Loucy (cell line): ENCODE measurements at regions not wholly inside any gene's neighbourhood (a gene's known extent, or its start where the extent isn't known, plus 50 kb on each side); places are given as distances from the start of the nearest gene placed in this dataset.

Experiments used
- H2AFZ ChIP-seq: fragments of 200-600 bp; sonication (generic); 2 replicates; pipeline ENCODE4 v1.6.0; 2016; ENCODE audit warnings: antibody characterized with exemption, mild to moderate bottlenecking, low read length, moderate library complexity
- H3F3A ChIP-seq: fragments of 200-600 bp; 2 replicates; pipeline ENCODE4 v1.6.0; 2016; ENCODE audit warnings: antibody characterized with exemption, low read depth, mild to moderate bottlenecking
- H3K27me3 ChIP-seq: fragments of 200-600 bp; sonication (generic); 2 replicates; pipeline ENCODE4 v1.6.1; 2014; ENCODE audit warnings: low read length, mild to moderate bottlenecking; ENCODE audit not compliant: insufficient read depth, poor library complexity, severe bottlenecking
- H3K36me3 ChIP-seq: fragments of 200-600 bp; sonication (generic); 2 replicates; pipeline ENCODE4 v1.6.1; 2016; ENCODE audit warnings: low read length; ENCODE audit not compliant: insufficient read depth
- H3K4me1 ChIP-seq: fragments of 200-600 bp; sonication (generic); 2 replicates; pipeline ENCODE4 v1.5.1; 2014; ENCODE audit warnings: low read length, mild to moderate bottlenecking; ENCODE audit not compliant: insufficient read depth, poor library complexity, severe bottlenecking
- H3K4me2 ChIP-seq: fragments of 200-600 bp; sonication (generic); 2 replicates; pipeline ENCODE4 v1.6.0; 2014; ENCODE audit warnings: antibody characterized with exemption, low read length, low read depth, mild to moderate bottlenecking; ENCODE audit not compliant: poor library complexity, severe bottlenecking
- H3K4me3 ChIP-seq: fragments of 200-600 bp; sonication (generic); 2 replicates; pipeline ENCODE4 v1.5.1; 2014; ENCODE audit warnings: low read length, mild to moderate bottlenecking, mixed read lengths; ENCODE audit not compliant: poor library complexity, severe bottlenecking
- H3K79me2 ChIP-seq: fragments of 200-600 bp; sonication (generic); 2 replicates; pipeline ENCODE4 v1.6.1; 2014; ENCODE audit warnings: low read length; ENCODE audit not compliant: insufficient read depth
- H3K9ac ChIP-seq: fragments of 200-600 bp; sonication (generic); 2 replicates; pipeline ENCODE4 v1.6.0; 2014; ENCODE audit warnings: mild to moderate bottlenecking, low read depth, low read length, moderate library complexity; ENCODE audit not compliant: poor library complexity, severe bottlenecking
- H3K9me2 ChIP-seq: fragments of 200-600 bp; sonication (generic); replicated peaks from 2 replicates; pipeline ENCODE4 v1.6.1; 2016; ENCODE audit warnings: low read depth, low read length, mixed read lengths
- H3K9me3 ChIP-seq: fragments of 200-600 bp; sonication (generic); 2 replicates; pipeline ENCODE4 v1.6.1; 2014; ENCODE audit warnings: mild to moderate bottlenecking, antibody characterized with exemption, low read length, low read depth; ENCODE audit not compliant: insufficient read depth
- H4K20me1 ChIP-seq: fragments of 200-600 bp; sonication (generic); 2 replicates; pipeline ENCODE4 v1.6.0; 2014; ENCODE audit warnings: antibody characterized with exemption, low read length, mild to moderate bottlenecking; ENCODE audit not compliant: insufficient read depth, poor library complexity, severe bottlenecking
- EZH2phosphoT487 ChIP-seq: fragments of 200-600 bp; IDR thresholded peaks from 2 replicates; pipeline ENCODE4 v1.6.1; 2018; ENCODE audit warnings: antibody characterized with exemption, mild to moderate bottlenecking, moderate library complexity, borderline replicate concordance
- TF ChIP-seq, protein P1 (sequence below): fragments of 200-600 bp; sonication (generic); conservative IDR thresholded peaks from 2 replicates; pipeline ENCODE4 v1.5.1; 2014; ENCODE audit warnings: mild to moderate bottlenecking, antibody characterized with exemption, low read length

DNA sequence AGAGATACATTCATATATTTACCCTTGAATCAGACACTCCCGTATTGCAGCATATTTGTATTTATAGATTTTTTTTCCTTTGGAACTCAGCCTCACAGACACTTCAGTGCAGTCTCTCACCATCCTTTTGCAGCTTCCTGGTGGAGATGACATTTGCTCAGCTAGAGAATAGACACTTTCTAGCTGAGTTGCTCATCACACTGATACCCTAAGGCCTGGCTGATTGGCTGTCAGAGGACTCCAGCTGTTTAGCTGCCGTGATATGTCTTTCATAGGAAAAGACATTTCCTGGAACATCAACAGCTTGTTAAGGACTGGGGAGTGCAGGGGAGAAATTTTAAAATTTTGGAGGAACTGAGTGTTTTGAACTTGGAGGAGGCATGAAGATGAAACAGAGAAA lies 429.6 kb downstream of the SMARCA1 start:
- Histone ChIP-seq H2AFZ (no peak overlapping the region), H3K36me3 (no peaks in the 10 kb centered on the region), H3K4me2 (no peak overlapping the region), H3K9me3 (no peaks in the 10 kb centered on the region), H3K9ac (no peak overlapping the region), H4K20me1 (no peaks in the 10 kb centered on the region), H3K9me2 (no peaks in the 10 kb centered on the region), H3K79me2 (no peaks in the 10 kb centered on the region), H3F3A (no peaks in the 10 kb centered on the region), H3K4me3 (no peak overlapping the region), H3K4me1 (no peaks in the 10 kb centered on the region), H3K27me3 (no peaks in the 10 kb centered on the region)
- TF ChIP-seq EZH2phosphoT487: no peak
- TF ChIP-seq, protein P1, sequence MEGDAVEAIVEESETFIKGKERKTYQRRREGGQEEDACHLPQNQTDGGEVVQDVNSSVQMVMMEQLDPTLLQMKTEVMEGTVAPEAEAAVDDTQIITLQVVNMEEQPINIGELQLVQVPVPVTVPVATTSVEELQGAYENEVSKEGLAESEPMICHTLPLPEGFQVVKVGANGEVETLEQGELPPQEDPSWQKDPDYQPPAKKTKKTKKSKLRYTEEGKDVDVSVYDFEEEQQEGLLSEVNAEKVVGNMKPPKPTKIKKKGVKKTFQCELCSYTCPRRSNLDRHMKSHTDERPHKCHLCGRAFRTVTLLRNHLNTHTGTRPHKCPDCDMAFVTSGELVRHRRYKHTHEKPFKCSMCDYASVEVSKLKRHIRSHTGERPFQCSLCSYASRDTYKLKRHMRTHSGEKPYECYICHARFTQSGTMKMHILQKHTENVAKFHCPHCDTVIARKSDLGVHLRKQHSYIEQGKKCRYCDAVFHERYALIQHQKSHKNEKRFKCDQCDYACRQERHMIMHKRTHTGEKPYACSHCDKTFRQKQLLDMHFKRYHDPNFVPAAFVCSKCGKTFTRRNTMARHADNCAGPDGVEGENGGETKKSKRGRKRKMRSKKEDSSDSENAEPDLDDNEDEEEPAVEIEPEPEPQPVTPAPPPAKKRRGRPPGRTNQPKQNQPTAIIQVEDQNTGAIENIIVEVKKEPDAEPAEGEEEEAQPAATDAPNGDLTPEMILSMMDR: no peak

- Histone ChIP-seq H2AFZ (no peak overlapping the region), H3K9me3 (no peaks in the 10 kb centered on the region), H3K4me3 (no peak overlapping the region), H3K36me3 (no peaks in the 10 kb centered on the region), H3K27me3 (no peaks in the 10 kb centered on the region), H3K9ac (no peak overlapping the region), H3F3A (no peaks in the 10 kb centered on the region), H4K20me1 (no peaks in the 10 kb centered on the region), H3K4me1 (no peaks in the 10 kb centered on the region), H3K4me2 (no peak overlapping the region), H3K79me2 (no peaks in the 10 kb centered on the region), H3K9me2 (no peaks in the 10 kb centered on the region)
- TF ChIP-seq EZH2phosphoT487: no peak
- TF ChIP-seq, protein P1: no peak
Measured at GRCh38 chrX:129092757-129093156, 430.5 kb downstream of the SMARCA1 start.

GRCh38 chrX:129092242-129092641 lies 431.0 kb downstream of the SMARCA1 start:
- no peaks in the 10 kb centered on the region for H3K9me2 ChIP-seq
- H3F3A ChIP-seq: no peaks in the 10 kb centered on the region
- H3K9me3 ChIP-seq: no peaks in the 10 kb centered on the region
- no peaks in the 10 kb centered on the region for H4K20me1 ChIP-seq
- no peaks in the 10 kb centered on the region for H3K79me2 ChIP-seq
- no peak overlapping the region for H3K9ac ChIP-seq
- H3K4me3 ChIP-seq: no peak overlapping the region
- H2AFZ ChIP-seq: no peak overlapping the region
- H3K36me3 ChIP-seq: no peaks in the 10 kb centered on the region
- no peak for TF ChIP-seq EZH2phosphoT487
- TF ChIP-seq, protein P1: no peak
- no peaks in the 10 kb centered on the region for H3K4me1 ChIP-seq
- no peak overlapping the region for H3K4me2 ChIP-seq
- no peaks in the 10 kb centered on the region for H3K27me3 ChIP-seq
